Activated naive CD8-positive, alpha-beta T cell treated with anti-CD3 and anti-CD28 coated beads, Interleukin-2, amount 50 U/mL, for 24 hours (primary cell): ENCODE measurements at regions not wholly inside any gene's neighbourhood (a gene's known extent, or its start where the extent isn't known, plus 50 kb on each side); places are given as distances from the start of the nearest gene placed in this dataset.
"Not testable (repeated sequence)": the region's sequence is repeated elsewhere in the genome, so short reads cannot be mapped to it uniquely, and the experiment has no call there.

Source experiments
- ATAC-seq: fragments of 150-1000 bp; cut with Tn5 transposase; one replicate; pipeline ENCODE4 v1.10.0; 2021
- DNase-seq: peaks from one replicate; pipeline ENCODE4 v3.0.0; 2021
- H3K27ac Mint-ChIP-seq: one replicate; pipeline ENCODE4 v1.8.0; 2021; ENCODE audit warnings: mild to moderate bottlenecking, mixed read lengths
- H3K27me3 Mint-ChIP-seq: one replicate; pipeline ENCODE4 v1.8.0; 2021; ENCODE audit warnings: mixed read lengths
- H3K36me3 Mint-ChIP-seq: one replicate; pipeline ENCODE4 v1.8.0; 2021; ENCODE audit warnings: low read depth, mixed read lengths
- H3K4me1 Mint-ChIP-seq: one replicate; pipeline ENCODE4 v1.8.0; 2021; ENCODE audit warnings: mixed read lengths
- H3K4me3 Mint-ChIP-seq: one replicate; pipeline ENCODE4 v1.8.0; 2021; ENCODE audit warnings: mild to moderate bottlenecking, moderate library complexity, mixed read lengths
- H3K9me3 Mint-ChIP-seq: one replicate; pipeline ENCODE4 v1.8.0; 2021; ENCODE audit warnings: mixed read lengths

DNA sequence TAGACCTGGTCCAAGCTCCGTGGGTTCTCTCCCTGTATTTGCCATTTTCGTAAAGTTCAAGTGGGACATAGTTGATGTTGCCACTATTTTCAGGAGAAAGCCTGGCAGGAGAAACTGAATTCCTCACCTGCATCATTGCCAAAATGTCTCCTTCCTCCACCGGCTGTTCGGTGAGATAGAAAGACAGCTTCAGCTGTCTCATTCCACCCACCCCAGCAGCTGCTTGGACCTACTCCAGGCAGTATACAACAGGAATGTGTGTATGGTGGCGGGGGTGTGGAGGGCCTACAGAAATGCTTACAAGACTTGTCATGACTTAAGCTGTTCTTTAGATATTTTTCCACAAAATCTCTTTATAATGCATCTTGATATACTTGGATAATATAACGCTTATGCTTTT is 132.7 kb upstream of the RAP2B start:
- Mint-ChIP-seq H3K36me3 (no peaks in the 10 kb centered on the region), H3K27me3 (peaks cover 3% of the 10 kb centered on the region), H3K9me3 (no peaks in the 10 kb centered on the region)

DNA sequence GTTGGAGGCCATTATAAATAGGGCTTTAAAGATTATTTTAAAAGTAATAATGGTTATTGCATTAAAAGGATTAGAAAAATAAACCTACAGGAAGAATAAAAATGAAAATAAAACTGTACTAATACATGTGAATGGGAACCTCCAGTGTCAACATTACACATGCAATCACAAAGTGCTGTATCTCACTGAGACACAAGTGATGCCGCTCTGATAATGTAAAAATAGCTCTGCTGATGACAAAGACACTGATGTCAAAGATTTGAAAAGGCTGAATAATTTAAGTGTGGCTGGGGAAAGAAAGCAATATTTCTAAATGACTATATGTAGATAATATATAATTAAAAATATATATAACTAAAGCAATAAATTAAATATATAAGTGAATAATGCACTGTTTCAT is 129.1 kb upstream of the RAP2B start:
- H3K9me3 Mint-ChIP-seq: no peaks in the 10 kb centered on the region
- no peaks in the 10 kb centered on the region for H3K4me1 Mint-ChIP-seq
- no peak overlapping the region for H3K27ac Mint-ChIP-seq
- H3K27me3 Mint-ChIP-seq: peaks cover 5% of the 10 kb centered on the region
- no peak overlapping the region for H3K4me3 Mint-ChIP-seq
- no peaks in the 10 kb centered on the region for H3K36me3 Mint-ChIP-seq
- no peak for ATAC-seq
- no peak for DNase-seq

More for the DNA sequence above, 132.7 kb upstream of the RAP2B start:
- no peak for DNase-seq
- ATAC-seq: no peak
- no peaks in the 10 kb centered on the region for H3K4me1 Mint-ChIP-seq
- H3K27ac Mint-ChIP-seq: no peak overlapping the region
- no peak overlapping the region for H3K4me3 Mint-ChIP-seq

DNA sequence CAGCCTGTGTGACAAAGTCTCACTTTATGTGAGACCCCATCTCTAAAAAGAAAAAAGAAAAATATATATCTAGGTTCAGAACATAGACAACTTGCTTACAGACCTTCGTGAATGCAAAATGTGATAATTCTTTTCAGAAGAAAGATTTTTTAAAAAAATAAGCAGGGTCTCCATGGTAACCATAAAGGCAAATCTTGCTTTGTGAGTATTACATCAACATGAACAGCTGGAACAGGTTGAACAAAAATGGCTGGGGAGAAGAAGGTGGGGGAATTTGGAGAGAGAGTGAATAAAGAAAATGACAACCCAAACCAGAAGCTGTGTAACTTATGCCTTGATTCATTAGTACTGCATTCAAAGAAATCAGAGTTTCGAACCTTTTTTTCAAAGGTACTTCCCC is 125.2 kb upstream of the RAP2B start:
- no peaks in the 10 kb centered on the region for H3K9me3 Mint-ChIP-seq
- no peak overlapping the region for H3K27ac Mint-ChIP-seq

DNA sequence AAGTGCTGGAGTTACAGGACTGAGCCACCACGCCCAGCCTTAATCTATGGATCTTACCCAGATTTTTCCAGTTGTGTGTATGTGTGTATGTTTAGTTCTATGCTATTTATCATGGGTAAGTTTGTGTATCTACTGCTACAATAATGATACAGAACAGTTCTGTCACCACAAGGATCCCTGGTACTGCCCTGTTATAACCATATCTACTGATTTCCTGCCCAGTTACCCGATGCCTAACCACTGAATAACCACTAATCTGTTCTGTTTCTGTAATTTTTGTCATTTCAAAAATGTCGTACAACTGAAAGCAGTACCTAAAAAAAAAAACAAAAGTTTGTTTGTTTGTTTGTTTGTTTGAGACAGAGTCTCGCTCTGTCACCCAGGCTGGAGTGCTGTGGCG is 123.7 kb upstream of the RAP2B start:
- DNase-seq: no peak
- Mint-ChIP-seq H3K4me1 (peaks cover 4% of the 10 kb centered on the region), H3K36me3 (no peaks in the 10 kb centered on the region), H3K27me3 (peaks cover 5% of the 10 kb centered on the region), H3K4me3 (no peak overlapping the region), H3K27ac (no peak overlapping the region), H3K9me3 (no peaks in the 10 kb centered on the region)
- peak; percentile 28 for ATAC-seq

More for the DNA sequence above, 125.2 kb upstream of the RAP2B start:
- Mint-ChIP-seq H3K4me1 (no peaks in the 10 kb centered on the region), H3K4me3 (no peak overlapping the region), H3K36me3 (no peaks in the 10 kb centered on the region), H3K27me3 (peaks cover 3% of the 10 kb centered on the region)
- no peak for DNase-seq
- ATAC-seq: no peak

DNA sequence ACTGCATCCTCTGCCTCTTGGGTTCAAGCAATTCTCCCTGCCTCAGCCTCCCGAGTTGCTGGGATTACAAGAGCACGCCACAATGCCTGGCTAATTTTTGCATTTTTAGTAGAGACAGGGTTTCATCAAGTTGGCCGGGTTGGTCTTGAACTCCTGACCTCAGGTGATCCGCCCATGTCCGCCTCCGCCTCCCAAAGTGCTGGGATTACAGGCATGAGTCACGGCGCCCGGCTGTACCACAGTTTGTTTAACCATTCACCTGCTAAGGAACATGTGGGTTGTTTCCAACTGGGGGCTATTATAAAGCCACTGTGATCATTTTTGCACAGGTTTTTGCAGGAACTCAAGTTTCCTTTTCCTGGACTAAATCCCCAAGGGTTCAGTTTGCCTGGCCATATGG is 123.2 kb upstream of the RAP2B start:
- H3K36me3 Mint-ChIP-seq: no peaks in the 10 kb centered on the region
- ATAC-seq (no peak), DNase-seq (no peak)
- no peaks in the 10 kb centered on the region for H3K9me3 Mint-ChIP-seq
- no peak overlapping the region for H3K27ac Mint-ChIP-seq
- H3K4me3 Mint-ChIP-seq: no peak overlapping the region
- peaks cover 5% of the 10 kb centered on the region for H3K4me1 Mint-ChIP-seq
- H3K27me3 Mint-ChIP-seq: peaks cover 4% of the 10 kb centered on the region

DNA sequence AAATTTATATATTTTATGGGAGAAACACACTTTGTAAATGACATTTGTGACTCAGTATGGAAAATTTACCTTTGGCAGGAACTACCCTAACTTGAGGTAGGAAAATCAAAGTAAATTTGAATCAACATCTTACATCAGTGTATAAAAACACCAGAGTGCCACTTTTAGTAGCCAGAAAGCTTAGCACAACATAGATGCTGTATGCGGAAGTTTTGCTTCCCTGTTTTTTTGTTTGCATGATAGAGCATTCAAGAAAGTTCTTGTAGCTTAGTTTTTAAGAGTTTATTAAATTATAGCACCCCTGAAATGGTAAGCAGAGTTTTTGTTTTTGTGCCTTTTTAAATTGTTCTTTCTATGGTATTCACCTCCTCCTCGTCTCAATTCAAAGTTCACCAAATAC is 120.8 kb upstream of the RAP2B start:
- DNase-seq (no peak), ATAC-seq (no peak)
- no peaks in the 10 kb centered on the region for H3K36me3 Mint-ChIP-seq
- H3K27ac Mint-ChIP-seq: no peak overlapping the region
- H3K4me3 Mint-ChIP-seq: no peak overlapping the region
- no peaks in the 10 kb centered on the region for H3K9me3 Mint-ChIP-seq
- peaks cover 5% of the 10 kb centered on the region for H3K4me1 Mint-ChIP-seq
- peaks cover 4% of the 10 kb centered on the region for H3K27me3 Mint-ChIP-seq

DNA sequence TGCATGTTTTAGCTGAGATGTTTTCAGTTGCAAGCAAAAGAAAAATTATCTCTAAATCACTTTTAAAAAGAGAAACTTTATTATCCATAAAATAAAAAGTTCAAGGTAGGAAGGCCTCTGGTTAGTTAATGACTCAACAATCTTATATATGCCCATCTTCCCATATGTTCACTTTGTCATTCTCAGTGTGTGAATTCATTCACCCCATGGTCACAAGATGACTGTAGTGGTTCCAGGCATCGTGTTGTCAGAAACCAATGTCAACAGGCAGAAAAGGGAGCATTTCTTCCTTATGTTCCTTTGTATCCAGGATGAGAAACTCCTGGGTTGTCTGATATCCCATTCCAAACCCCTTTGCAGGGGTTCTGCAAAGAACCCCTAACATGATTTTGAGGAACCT is 119.9 kb upstream of the RAP2B start:
- Mint-ChIP-seq H3K36me3 (no peaks in the 10 kb centered on the region), H3K27me3 (peaks cover 2% of the 10 kb centered on the region), H3K27ac (no peak overlapping the region), H3K4me3 (no peak overlapping the region), H3K4me1 (peaks cover 5% of the 10 kb centered on the region), H3K9me3 (no peaks in the 10 kb centered on the region)
- ATAC-seq (no peak), DNase-seq (no peak)

DNA sequence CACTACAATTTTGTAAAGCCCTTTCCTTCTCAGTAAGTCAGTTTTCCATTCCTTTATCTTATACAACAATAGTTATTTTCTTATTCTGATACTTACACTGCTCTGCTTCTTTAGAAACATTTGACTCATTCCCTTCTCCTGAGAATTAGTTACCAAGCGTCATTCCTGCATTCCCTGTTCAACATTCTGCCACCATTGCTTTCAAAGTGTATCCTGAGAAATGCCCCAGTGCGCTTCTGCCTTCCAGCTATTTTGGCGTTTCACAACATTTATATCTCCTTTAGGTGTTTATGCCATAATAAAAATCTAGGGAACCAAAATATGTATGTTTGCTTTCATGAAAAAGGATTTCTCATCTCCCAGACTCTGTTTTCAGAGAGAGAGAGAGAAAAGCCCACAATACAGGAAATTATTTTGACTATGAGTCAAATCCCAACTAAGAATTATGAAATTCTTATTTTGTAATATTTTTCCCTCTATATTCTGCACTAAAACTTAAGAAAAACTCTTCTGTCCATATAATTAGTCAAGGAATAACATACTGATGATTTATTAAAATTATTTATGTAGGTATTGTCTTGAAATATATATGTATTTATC is 118.2 kb upstream of the RAP2B start:
- no peak for DNase-seq

DNA sequence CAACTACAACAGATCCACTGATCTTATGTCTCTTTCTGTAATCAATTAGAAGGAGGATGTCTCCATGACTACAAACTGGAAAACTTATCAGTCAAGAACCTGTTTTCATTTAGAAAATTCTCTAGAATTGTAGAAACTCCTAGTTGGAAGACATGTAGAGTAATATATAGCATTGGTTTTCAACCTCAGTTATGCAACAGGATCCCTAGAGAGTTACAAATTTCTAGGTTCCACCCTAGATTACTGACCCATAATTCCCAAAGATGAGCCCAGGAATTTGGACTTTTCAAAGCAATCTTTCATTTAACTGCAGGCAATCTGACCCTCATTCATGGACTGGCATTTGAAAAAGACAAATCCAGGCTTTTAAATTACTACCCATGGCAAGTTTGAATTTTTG is 116.9 kb upstream of the RAP2B start:
- Mint-ChIP-seq H3K36me3 (no peaks in the 10 kb centered on the region), H3K4me1 (peaks cover 5% of the 10 kb centered on the region), H3K27me3 (peaks cover 2% of the 10 kb centered on the region), H3K27ac (no peak overlapping the region), H3K4me3 (no peak overlapping the region), H3K9me3 (no peaks in the 10 kb centered on the region)
- DNase-seq (no peak), ATAC-seq (no peak)

More for the DNA sequence above, 118.2 kb upstream of the RAP2B start:
- no peak for ATAC-seq
- H3K36me3 Mint-ChIP-seq: no peaks in the 10 kb centered on the region
- H3K27me3 Mint-ChIP-seq: peaks cover 2% of the 10 kb centered on the region
- H3K27ac Mint-ChIP-seq: no peak overlapping the region
- H3K4me1 Mint-ChIP-seq: peaks cover 5% of the 10 kb centered on the region
- H3K9me3 Mint-ChIP-seq: no peaks in the 10 kb centered on the region
- H3K4me3 Mint-ChIP-seq: no peak overlapping the region

DNA sequence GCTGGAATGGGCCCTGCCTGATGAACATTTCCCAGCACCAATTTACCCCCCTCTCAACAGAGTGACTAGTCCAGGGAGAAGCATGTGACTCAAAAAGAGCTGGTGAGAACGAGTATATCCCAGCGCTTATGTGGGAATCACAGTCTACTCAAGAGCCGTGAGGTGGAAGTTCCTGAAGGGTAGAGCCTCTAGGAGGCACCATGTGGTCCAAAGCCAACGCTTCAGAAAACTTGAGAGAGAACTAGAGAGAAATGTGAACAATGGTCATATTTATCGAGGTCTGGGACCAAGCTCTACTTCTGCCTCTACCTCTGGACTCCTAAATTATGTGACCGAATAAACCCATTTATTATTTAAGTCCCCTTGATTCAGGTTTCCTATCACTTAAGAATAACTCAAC is 111.0 kb upstream of the RAP2B start:
- no peaks in the 10 kb centered on the region for H3K9me3 Mint-ChIP-seq
- ATAC-seq (no peak), DNase-seq (no peak)
- no peak overlapping the region for H3K27ac Mint-ChIP-seq
- no peaks in the 10 kb centered on the region for H3K36me3 Mint-ChIP-seq
- H3K4me1 Mint-ChIP-seq: no peaks in the 10 kb centered on the region
- no peak overlapping the region for H3K4me3 Mint-ChIP-seq
- H3K27me3 Mint-ChIP-seq: no peaks in the 10 kb centered on the region

DNA sequence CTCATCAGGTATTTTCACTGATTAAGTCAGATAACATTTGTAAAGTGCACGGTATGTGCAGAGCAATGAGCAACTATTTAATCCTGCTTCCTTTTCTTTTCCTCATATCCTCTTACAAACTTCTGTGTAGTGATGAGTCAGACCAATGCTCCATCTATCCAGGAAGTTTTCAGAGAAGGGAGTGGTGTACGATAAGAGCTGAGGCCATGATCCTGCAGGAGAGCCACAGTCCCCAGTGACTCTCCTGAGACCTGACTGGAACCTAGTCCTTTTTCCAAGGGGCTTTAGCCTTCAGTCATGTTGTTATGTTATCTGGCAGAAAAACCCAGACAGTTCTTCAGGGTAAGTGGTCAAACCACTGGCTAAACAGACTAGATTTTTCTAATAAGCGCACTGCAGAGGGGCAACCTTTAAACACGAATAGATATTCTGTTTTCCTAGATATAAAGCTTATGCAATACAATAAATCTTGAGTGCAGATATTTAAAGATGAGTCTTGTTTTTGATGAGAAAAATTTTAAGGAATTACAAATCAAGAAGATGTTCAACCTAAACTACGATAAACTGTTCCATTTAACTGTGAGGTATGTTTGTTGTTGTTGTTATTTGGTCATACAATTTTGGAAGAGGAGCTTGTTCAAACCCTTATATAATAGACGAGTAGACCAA is 110.5 kb upstream of the RAP2B start:
- Mint-ChIP-seq H3K4me1 (no peaks in the 10 kb centered on the region), H3K4me3 (no peak overlapping the region), H3K27ac (no peak overlapping the region), H3K27me3 (no peaks in the 10 kb centered on the region), H3K9me3 (no peaks in the 10 kb centered on the region), H3K36me3 (no peaks in the 10 kb centered on the region)
- ATAC-seq (no peak), DNase-seq (no peak)

DNA sequence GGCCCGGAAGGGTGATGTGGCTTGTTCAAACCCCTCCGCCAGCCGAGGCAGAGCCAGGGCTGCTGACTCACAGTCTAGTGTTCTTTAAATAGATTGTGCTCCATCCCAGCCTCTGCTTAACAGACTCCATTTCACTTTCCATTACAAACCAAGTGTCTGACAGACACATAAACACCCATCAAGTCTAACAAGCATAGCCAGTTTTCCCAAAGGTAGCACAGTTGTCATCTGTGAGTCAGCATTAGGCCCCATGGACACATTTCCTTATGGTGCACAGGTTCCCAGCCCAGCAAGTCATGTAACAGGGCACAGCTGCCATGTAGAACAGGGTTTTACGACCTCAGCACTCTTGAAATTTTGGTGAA is 109.9 kb upstream of the RAP2B start:
- no peak overlapping the region for H3K27ac Mint-ChIP-seq
- H3K4me3 Mint-ChIP-seq: no peak overlapping the region
- no peaks in the 10 kb centered on the region for H3K9me3 Mint-ChIP-seq
- no peaks in the 10 kb centered on the region for H3K27me3 Mint-ChIP-seq
- H3K4me1 Mint-ChIP-seq: no peaks in the 10 kb centered on the region
- ATAC-seq (no peak), DNase-seq (no peak)
- H3K36me3 Mint-ChIP-seq: no peaks in the 10 kb centered on the region

DNA sequence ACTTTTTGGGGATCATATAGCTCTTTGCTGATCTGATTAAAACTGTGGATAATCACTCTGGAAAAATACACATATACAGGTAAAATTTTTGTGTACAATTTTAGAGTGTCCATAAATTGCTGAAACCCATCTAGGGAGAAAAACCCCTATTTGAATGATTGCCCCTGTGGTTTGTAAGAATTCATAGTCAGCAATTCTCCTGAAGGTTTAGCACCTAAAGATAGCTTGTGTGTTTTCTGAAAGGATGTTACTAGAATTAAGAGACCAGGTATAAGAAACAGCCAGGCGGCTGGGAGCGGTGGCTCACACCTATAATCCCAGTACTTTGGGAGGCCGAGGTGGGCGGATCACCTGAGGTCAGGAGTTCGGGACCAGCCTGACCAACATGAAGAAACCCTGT is 106.8 kb upstream of the RAP2B start:
- Mint-ChIP-seq H3K36me3 (no peaks in the 10 kb centered on the region), H3K27ac (no peak overlapping the region)
- no peak for ATAC-seq

DNA sequence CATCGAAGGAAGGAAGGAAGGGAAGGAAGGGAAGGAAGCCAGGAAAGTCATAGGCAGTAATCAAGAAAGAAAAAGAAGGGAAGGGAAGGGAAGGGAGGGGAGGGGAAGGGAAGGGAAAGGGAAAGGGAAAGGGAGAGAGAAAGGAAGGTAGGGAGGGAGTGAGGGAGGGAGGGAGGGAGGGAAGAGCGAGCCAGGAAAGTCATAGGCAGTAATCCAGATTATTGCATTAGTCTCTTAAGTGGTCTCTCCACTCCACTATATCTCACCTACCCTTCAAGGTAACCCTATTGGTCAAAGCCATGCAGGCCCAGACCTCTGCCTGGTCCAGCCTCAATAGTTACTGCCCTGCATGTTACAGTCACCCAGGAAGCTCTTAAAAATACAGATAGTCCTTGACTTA is 106.2 kb upstream of the RAP2B start:
- Mint-ChIP-seq H3K27me3 (no peaks in the 10 kb centered on the region), H3K9me3 (no peaks in the 10 kb centered on the region), H3K27ac (no peak overlapping the region), H3K4me3 (no peak overlapping the region), H3K36me3 (no peaks in the 10 kb centered on the region), H3K4me1 (no peaks in the 10 kb centered on the region)
- ATAC-seq: no peak
- no peak for DNase-seq

More for the DNA sequence above, 106.8 kb upstream of the RAP2B start:
- H3K27me3 Mint-ChIP-seq: no peaks in the 10 kb centered on the region
- no peak overlapping the region for H3K4me3 Mint-ChIP-seq
- DNase-seq: no peak
- H3K9me3 Mint-ChIP-seq: no peaks in the 10 kb centered on the region
- no peaks in the 10 kb centered on the region for H3K4me1 Mint-ChIP-seq

DNA sequence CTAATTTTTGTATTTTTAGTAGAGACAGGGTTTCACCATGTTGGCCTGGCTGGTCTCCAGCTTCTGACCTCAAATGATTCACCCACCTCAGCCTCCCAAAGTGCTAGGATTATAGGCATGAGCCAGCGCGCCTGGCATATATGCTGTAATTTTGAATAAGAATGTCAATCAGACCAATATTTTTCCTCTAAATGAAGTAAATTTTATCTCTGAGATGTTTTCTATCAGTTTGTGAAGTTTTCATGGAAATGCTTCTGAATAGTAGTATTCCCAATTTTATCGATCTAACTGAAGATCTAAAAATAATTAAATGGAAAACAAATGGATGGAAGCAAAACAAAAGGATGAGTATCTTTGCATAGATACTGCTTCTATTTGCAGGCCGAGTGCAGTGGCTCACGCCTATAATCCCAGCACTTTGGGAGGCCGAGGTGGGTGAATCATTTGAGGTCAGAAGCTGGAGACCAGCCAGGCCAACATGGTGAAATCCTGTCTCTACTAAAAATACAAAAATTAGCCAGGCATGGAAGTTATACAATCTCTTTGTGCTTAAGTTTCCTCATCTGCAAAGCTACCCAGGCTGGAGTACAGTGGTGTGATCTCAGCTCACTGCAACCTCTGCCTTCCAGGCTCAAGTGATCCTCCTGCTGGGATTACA is 103.9 kb upstream of the RAP2B start:
- not testable (repeated sequence) for H3K27me3 Mint-ChIP-seq, H3K4me1 Mint-ChIP-seq, H3K9me3 Mint-ChIP-seq, H3K36me3 Mint-ChIP-seq, H3K27ac Mint-ChIP-seq, H3K4me3 Mint-ChIP-seq, ATAC-seq, DNase-seq
